HepG2 (cell line): ENCODE measurements at regions not wholly inside any gene's neighbourhood (a gene's known extent, or its start where the extent isn't known, plus 50 kb on each side); places are given as distances from the start of the nearest gene placed in this dataset.

Experiments
- ATAC-seq: fragments of 200-7000 bp; cut with Tn5 transposase; 3 replicates; pipeline ENCODE4 v1.9.1; 2020; ENCODE audit warnings: mild to moderate bottlenecking, moderate library complexity
- BruUV-seq: library from RNA; stranded (reverse); fragments of 400-500 nt; replicated peaks from 2 replicates; lab custom pipeline; 2021; lab: Mats Ljungman, UMichigan
- CTCF ChIA-PET: fragments of 300-600 bp; formaldehyde crosslinking; extraction: SDS; loops from one replicate; lab custom pipeline; 2021; ENCODE audit warnings: low total read pairs, inconsistent platforms, low intra/inter-chr PET ratio; lab: Yijun Ruan, JAX
- POLR2A ChIA-PET: fragments of 350-600 bp; sonication (Branson Sonifier 250); formaldehyde crosslinking; loops from one replicate; lab custom pipeline; 2020; ENCODE audit warnings: antibody characterized with exemption, inconsistent platforms; lab: Yijun Ruan, JAX
- DNase-seq: peaks from one replicate; pipeline ENCODE4 v3.0.0-alpha.2; 2015; ENCODE audit warnings: low spot score
- FAIRE-seq: peaks from 3 replicates; lab custom pipeline; 2011; peaks lifted over from hg19 to GRCh38; lab: Jason Lieb, UNC
- H2AFZ ChIP-seq: one replicate; pipeline ENCODE4 v1.6.1; 2011; ENCODE audit warnings: low read length, inconsistent platforms
- H3K27ac ChIP-seq: fragments of 300-600 bp; 3 replicates; pipeline ENCODE4 v1.8.0; 2011; ENCODE audit warnings: mixed run types, mild to moderate bottlenecking, mixed read lengths, low read length, inconsistent platforms; ENCODE audit not compliant: insufficient read depth; ENCODE audit errors: extremely low read length
- H3K27me3 ChIP-seq, 2 experiments: fragments of 200-600 bp in 1 of 2; 2 replicates in 1 of 2; 3 replicates in 1 of 2; pipeline versions ENCODE4 v1.6.0 to v1.8.0; 2011; ENCODE audit warnings: low read length in 2 of 2, mild to moderate bottlenecking in 2 of 2, moderate library complexity in 2 of 2, inconsistent platforms in 1 of 2; ENCODE audit not compliant: insufficient read depth in 2 of 2, control insufficient read depth in 1 of 2
- H3K36me3 ChIP-seq, 2 experiments: fragments of 200-600 bp in 1 of 2; replicated peaks in 1 of 2; 2 replicates in 1 of 2; 3 replicates in 1 of 2; pipeline versions ENCODE4 v1.5.1 to v1.8.0; 2011; ENCODE audit warnings: low read length in 2 of 2, inconsistent platforms in 1 of 2; ENCODE audit not compliant: insufficient read depth in 2 of 2, control insufficient read depth in 1 of 2
- H3K4me1 ChIP-seq: 2 replicates; pipeline ENCODE4 v1.5.1; 2012; ENCODE audit warnings: low read length, inconsistent platforms; ENCODE audit not compliant: insufficient read depth
- H3K4me2 ChIP-seq: 2 replicates; pipeline ENCODE4 v1.6.0; 2011; ENCODE audit warnings: low read depth, low read length, inconsistent platforms
- H3K4me3 ChIP-seq, 3 experiments: fragments of 200-600 bp in 1 of 3; sonication (generic), shearing (Covaris generic) in 1 of 3; replicated peaks in 1 of 3; 2 replicates each; pipeline ENCODE4 v1.5.1; 2011 to 2016; ENCODE audit warnings: low read length in 3 of 3, inconsistent platforms in 2 of 3, low read depth in 2 of 3, mild to moderate bottlenecking in 2 of 3, control low read depth in 1 of 3, mixed read lengths in 1 of 3; ENCODE audit not compliant: insufficient read depth in 1 of 3
- H3K79me2 ChIP-seq: one replicate; pipeline ENCODE4 v1.6.1; 2011; ENCODE audit warnings: low read length, inconsistent platforms; ENCODE audit not compliant: insufficient read depth
- H3K9ac ChIP-seq: 2 replicates; pipeline ENCODE4 v1.6.0; 2011; ENCODE audit warnings: mild to moderate bottlenecking, low read depth, low read length, inconsistent platforms; ENCODE audit not compliant: insufficient read depth
- H3K9me3 ChIP-seq: 2 replicates; pipeline ENCODE4 v1.5.1; 2012; ENCODE audit warnings: mild to moderate bottlenecking, low read length
- H4K20me1 ChIP-seq: 2 replicates; pipeline ENCODE4 v1.6.0; 2011; ENCODE audit warnings: inconsistent platforms, mild to moderate bottlenecking, low read length, moderate library complexity; ENCODE audit not compliant: insufficient read depth
- ASH2L ChIP-seq: fragments of 300-600, 200-600 bp; sonication (generic); IDR thresholded peaks from 2 replicates; pipeline ENCODE4 v1.7.0; 2017; ENCODE audit warnings: low read depth, mild to moderate bottlenecking, moderate library complexity, mixed read lengths, low read length; ENCODE audit not compliant: insufficient read length
- CREB1 ChIP-seq, 2 experiments: fragments of 450-650 bp in 1 of 2; IDR thresholded peaks; 2 replicates each; pipeline ENCODE4 v1.6.1; 2016 to 2017; ENCODE audit warnings: control low read depth in 1 of 2, mild to moderate bottlenecking in 1 of 2, missing compliant biosample characterization in 1 of 2, missing genetic modification characterization in 1 of 2
- FIP1L1 ChIP-seq: fragments of 200-400 bp; formaldehyde crosslinking; IDR thresholded peaks from 2 replicates; pipeline ENCODE4 v1.6.1; 2018; ENCODE audit warnings: low read depth, mild to moderate bottlenecking, low read length, moderate library complexity, borderline replicate concordance; ENCODE audit not compliant: insufficient read depth
- FLYWCH1 ChIP-seq: sonication (generic); formaldehyde crosslinking; IDR thresholded peaks from 2 replicates; pipeline ENCODE4 v1.8.1; 2023; ENCODE audit warnings: mild to moderate bottlenecking, missing genetic modification reagents
- GTF2F1 ChIP-seq: fragments of 150-350 bp; IDR thresholded peaks from 2 replicates; pipeline ENCODE4 v1.6.1; 2014; ENCODE audit warnings: low read length
- ISX ChIP-seq: sonication (generic); formaldehyde crosslinking; conservative IDR thresholded peaks from 2 replicates; pipeline ENCODE4 v1.5.0; 2020; ENCODE audit warnings: missing genetic modification reagents
- NAIF1 ChIP-seq: sonication (generic); formaldehyde crosslinking; IDR thresholded peaks from 2 replicates; pipeline ENCODE4 v1.5.0; 2020; ENCODE audit warnings: mild to moderate bottlenecking, missing genetic modification reagents, borderline replicate concordance
- RXRA ChIP-seq: sonication (generic); formaldehyde crosslinking; IDR thresholded peaks from 2 replicates; pipeline ENCODE4 v1.5.1; 2020; ENCODE audit warnings: missing genetic modification reagents
- SAFB2 ChIP-seq: sonication (generic); formaldehyde crosslinking; IDR thresholded peaks from 2 replicates; pipeline ENCODE4 v1.5.1; 2020; ENCODE audit warnings: missing genetic modification reagents, low read depth, mild to moderate bottlenecking, borderline replicate concordance
- SMARCE1 ChIP-seq: fragments of 450-650 bp; IDR thresholded peaks from 2 replicates; pipeline ENCODE4 v1.6.1; 2017; ENCODE audit warnings: borderline replicate concordance
- SP140L ChIP-seq: sonication (generic); formaldehyde crosslinking; IDR thresholded peaks from 2 replicates; pipeline ENCODE4 v1.4.0; 2020; ENCODE audit warnings: missing genetic modification reagents, borderline replicate concordance
- TSC22D2 ChIP-seq: sonication (generic); formaldehyde crosslinking; IDR thresholded peaks from 2 replicates; pipeline ENCODE4 v1.5.1; 2020; ENCODE audit warnings: missing genetic modification reagents, mild to moderate bottlenecking, borderline replicate concordance
- U2AF1 ChIP-seq: fragments of 200-400 bp; formaldehyde crosslinking; optimal IDR thresholded peaks from 2 replicates; pipeline ENCODE3; 2017; ENCODE audit warnings: mild to moderate bottlenecking, low read depth, low read length
- UBTF ChIP-seq: sonication (generic); formaldehyde crosslinking; IDR thresholded peaks from 2 replicates; pipeline ENCODE4 v1.4.0; 2020; ENCODE audit warnings: mild to moderate bottlenecking, missing genetic modification reagents
- ZBTB20 ChIP-seq: sonication (generic); formaldehyde crosslinking; IDR thresholded peaks from 2 replicates; pipeline ENCODE4 v1.8.1; 2023; ENCODE audit warnings: missing genetic modification reagents, low read depth, mild to moderate bottlenecking, borderline replicate concordance
- ZNF496 ChIP-seq: sonication (generic); formaldehyde crosslinking; IDR thresholded peaks from 2 replicates; pipeline ENCODE4 v1.8.1; 2023; ENCODE audit warnings: mild to moderate bottlenecking, moderate library complexity, missing genetic modification reagents; ENCODE audit not compliant: insufficient replicate concordance
- ZNF772 ChIP-seq: sonication (generic); formaldehyde crosslinking; IDR thresholded peaks from 2 replicates; pipeline ENCODE4 v1.5.0; 2020; ENCODE audit warnings: mild to moderate bottlenecking, missing genetic modification reagents
- ZNF83 ChIP-seq: sonication (generic); formaldehyde crosslinking; IDR thresholded peaks from 2 replicates; pipeline ENCODE4 v1.4.0; 2020; ENCODE audit warnings: missing genetic modification reagents, mild to moderate bottlenecking, borderline replicate concordance
- WGBS: methylation state at CpG from one replicate; pipeline ENCODE4 v1.1.6; 2017; ENCODE audit warnings: low lambda C conversion rate; 5-methylcytosine and 5-hydroxymethylcytosine counted together
- in situ Hi-C: cut with HindIII; loops from 2 replicates; pipeline ENCODE4 v1.10.0; 2017; ENCODE audit warnings: low pct_unique_long_range_greater_than_20kb; ENCODE audit not compliant: extremely low pct_ligation_motif_present
- intact Hi-C: fragments of 100-400 bp; cut with micrococcal nuclease; formaldehyde crosslinking; loops from one replicate; pipeline ENCODE4 v1.10.0; 2022; ENCODE audit not compliant: unreplicated experiment

- H3K27me3 ChIP-seq, result no peaks in the 10 kb centered on the region
- CTCF ChIA-PET, result no interaction called here
- TF ChIP-seq RXRA (no peak), ZNF496 (CRISPR knock-in tag) (no peak), FLYWCH1 (CRISPR knock-in tag) (no peak), GTF2F1 (no peak), SP140L (CRISPR knock-in tag) (no peak), UBTF (no peak), SAFB2 (no peak), ZNF772 (no peak), ZNF83 (CRISPR knock-in tag) (no peak), U2AF1 (no peak), CREB1 (IDR thresholded peaks at IDR 0.05) (no peak), CREB1 (CRISPR knock-in tag; IDR thresholded peaks at IDR 0.05) (no peak), NAIF1 (CRISPR knock-in tag) (no peak), ISX (CRISPR knock-in tag) (no peak), TSC22D2 (CRISPR knock-in tag) (no peak), SMARCE1 (no peak), ZBTB20 (CRISPR knock-in tag) (no peak), ASH2L (no peak), FIP1L1 (no peak)
- no TSS peak for BruUV-seq
- FAIRE-seq (no peak), ATAC-seq (no peak), DNase-seq (no peak)
- 21% methylated on average over 1 of the region's 1 CpG for WGBS
- intact Hi-C loops (no loop called here), in situ Hi-C loops (no loop called here)
- H2AFZ ChIP-seq, result no peak overlapping the region
- H3K4me3 ChIP-seq, result no peak overlapping the region
- no peaks in the 10 kb centered on the region for H3K36me3 ChIP-seq
- H3K4me1 ChIP-seq, result no peaks in the 10 kb centered on the region
- no peak overlapping the region for H3K4me2 ChIP-seq
- H3K27ac ChIP-seq, result no peak overlapping the region
- H3K9ac ChIP-seq, result no peak overlapping the region
- H3K9me3 ChIP-seq, result no peaks in the 10 kb centered on the region
- H4K20me1 ChIP-seq, result no peaks in the 10 kb centered on the region
- POLR2A ChIA-PET, result no interaction called here
- no peaks in the 10 kb centered on the region for H3K79me2 ChIP-seq
Observed at GRCh38 chr3:103513003-103513402, 1078.2 kb downstream of the ZPLD1 start.
